SK-N-SH treated with all-trans-retinoic acid at 6 μM for 48 hours (cell line): ENCODE measurements at regions not wholly inside any gene's neighbourhood (a gene's known extent, or its start where the extent isn't known, plus 50 kb on each side); places are given as distances from the start of the nearest gene placed in this dataset.

Experiments used
- ATAC-seq: fragments of 200-7000 bp; cut with Tn5 transposase; 3 replicates; pipeline ENCODE4 v1.9.1; 2020; ENCODE audit warnings: mild to moderate bottlenecking, moderate library complexity
- ARNTL ChIP-seq: fragments of 450-650 bp; formaldehyde crosslinking; IDR thresholded peaks from 2 replicates; pipeline ENCODE4 v1.5.0; 2020; ENCODE audit warnings: low read depth, mild to moderate bottlenecking, moderate library complexity, borderline replicate concordance
- BACH2 ChIP-seq: fragments of 250-450 bp; sonication (Bioruptor Pico); IDR thresholded peaks from 2 replicates; pipeline ENCODE4 v1.9.0; 2021; ENCODE audit warnings: mild to moderate bottlenecking, borderline replicate concordance
- CREB5 ChIP-seq: fragments of 250-450 bp; sonication (Bioruptor Pico); IDR thresholded peaks from 2 replicates; pipeline ENCODE4 v1.5.1; 2020; ENCODE audit warnings: low read depth, mild to moderate bottlenecking, moderate library complexity
- CSDC2 ChIP-seq: fragments of 250-450 bp; sonication (Bioruptor Pico); IDR thresholded peaks from 2 replicates; pipeline ENCODE4 v1.5.0; 2020; ENCODE audit warnings: mild to moderate bottlenecking, moderate library complexity
- CSRNP3 ChIP-seq: fragments of 250-450 bp; sonication (Bioruptor Pico); IDR thresholded peaks from 2 replicates; pipeline ENCODE4 v1.5.1; 2021; ENCODE audit warnings: mild to moderate bottlenecking, moderate library complexity
- ESRRG ChIP-seq: fragments of 250-450 bp; sonication (Bioruptor Pico); IDR thresholded peaks from 2 replicates; pipeline ENCODE4 v1.6.1; 2021; ENCODE audit warnings: mild to moderate bottlenecking
- GLIS3 ChIP-seq: fragments of 250-450 bp; sonication (Bioruptor Pico); IDR thresholded peaks from 2 replicates; pipeline ENCODE4 v1.5.0; 2020; ENCODE audit warnings: mild to moderate bottlenecking, moderate library complexity
- OSR1 ChIP-seq: fragments of 250-450 bp; sonication (Bioruptor Pico); IDR thresholded peaks from 2 replicates; pipeline ENCODE4 v1.8.0; 2022; ENCODE audit warnings: moderate library complexity, mild to moderate bottlenecking, inconsistent platforms
- PPARA ChIP-seq: fragments of 250-450 bp; sonication (Bioruptor Pico); IDR thresholded peaks from 2 replicates; pipeline ENCODE4 v1.5.0; 2020; ENCODE audit warnings: mild to moderate bottlenecking, borderline replicate concordance
- SNAI2 ChIP-seq: fragments of 250-450 bp; sonication (Bioruptor Pico); IDR thresholded peaks from 2 replicates; pipeline ENCODE4 v1.5.0; 2020; ENCODE audit warnings: mild to moderate bottlenecking, moderate library complexity
- TCF4 ChIP-seq: fragments of 250-450 bp; sonication (Bioruptor Pico); IDR thresholded peaks from 2 replicates; pipeline ENCODE4 v1.8.0; 2021; ENCODE audit warnings: mild to moderate bottlenecking, moderate library complexity, borderline replicate concordance
- TOX ChIP-seq: fragments of 250-450 bp; sonication (Bioruptor Pico); IDR thresholded peaks from 2 replicates; pipeline ENCODE4 v1.8.0; 2021; ENCODE audit warnings: mild to moderate bottlenecking, moderate library complexity, borderline replicate concordance
- TSHZ2 ChIP-seq: fragments of 250-450 bp; sonication (Bioruptor Pico); IDR thresholded peaks from 2 replicates; pipeline ENCODE4 v1.5.0; 2020; ENCODE audit warnings: mild to moderate bottlenecking, moderate library complexity
- ZC3H10 ChIP-seq: fragments of 250-450 bp; sonication (Bioruptor Pico); IDR thresholded peaks from 2 replicates; pipeline ENCODE4 v1.5.1; 2021; ENCODE audit warnings: mild to moderate bottlenecking, moderate library complexity
- ZFP3 ChIP-seq: fragments of 250-450 bp; sonication (Bioruptor Pico); IDR thresholded peaks from 2 replicates; pipeline ENCODE4 v1.5.0; 2020; ENCODE audit warnings: mild to moderate bottlenecking, moderate library complexity
- ZFP30 ChIP-seq: fragments of 450-650 bp; formaldehyde crosslinking; IDR thresholded peaks from 2 replicates; pipeline ENCODE4 v1.5.0; 2022; ENCODE audit warnings: mild to moderate bottlenecking, moderate library complexity
- ZNF8 ChIP-seq: fragments of 450-650 bp; formaldehyde crosslinking; IDR thresholded peaks from 2 replicates; pipeline ENCODE4 v1.5.0; 2020; ENCODE audit warnings: mild to moderate bottlenecking, moderate library complexity
- TF ChIP-seq, protein P1 (sequence below): fragments of 250-450 bp; sonication (Bioruptor Pico); IDR thresholded peaks from 2 replicates; pipeline ENCODE4 v1.8.0; 2020; ENCODE audit warnings: mild to moderate bottlenecking, moderate library complexity, borderline replicate concordance

DNA sequence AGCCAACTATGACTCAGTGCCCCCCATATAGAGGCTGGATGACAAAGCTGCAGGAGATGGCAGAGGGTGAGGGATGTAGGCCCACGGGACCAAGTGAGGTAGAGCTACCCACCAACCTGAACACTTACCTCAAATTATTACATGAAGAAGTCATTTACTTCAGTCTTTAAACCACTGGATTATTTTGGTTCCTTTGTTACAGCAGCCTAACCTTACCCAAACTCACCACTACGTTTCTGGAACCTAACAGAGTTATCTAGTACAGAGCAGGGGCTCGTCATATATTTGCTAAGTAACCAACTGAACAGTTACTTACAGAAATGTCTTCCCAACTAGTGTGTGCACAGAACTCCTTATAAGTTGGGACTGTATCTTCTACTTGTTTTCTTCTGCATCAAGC, 85.2 kb upstream of the IGF1 start:
- TF ChIP-seq BACH2 (no peak), ZC3H10 (CRISPR knock-in tag) (no peak), OSR1 (no peak), TCF4 (CRISPR knock-in tag) (no peak)
- no peak for ATAC-seq

- TF ChIP-seq CREB5 (CRISPR knock-in tag): no peak
- no peak for TF ChIP-seq SNAI2 (CRISPR knock-in tag)
- no peak for TF ChIP-seq OSR1
- no peak for TF ChIP-seq ESRRG (CRISPR knock-in tag)
- no peak for TF ChIP-seq CSDC2 (CRISPR knock-in tag)
- no peak for TF ChIP-seq ZFP3 (CRISPR knock-in tag)
- no peak for ATAC-seq
These were observed 83.7 kb upstream of the IGF1 start for GRCh38 chr12:102564026-102564425.

- ATAC-seq: no peak
- no peak for TF ChIP-seq TCF4 (CRISPR knock-in tag)
- no peak for TF ChIP-seq ZFP30 (CRISPR knock-in tag)
- TF ChIP-seq TSHZ2 (CRISPR knock-in tag): no peak
- TF ChIP-seq PPARA (CRISPR knock-in tag): no peak
- TF ChIP-seq ZC3H10 (CRISPR knock-in tag): no peak
These were observed 82.6 kb upstream of the IGF1 start for GRCh38 chr12:102562836-102563425.

DNA sequence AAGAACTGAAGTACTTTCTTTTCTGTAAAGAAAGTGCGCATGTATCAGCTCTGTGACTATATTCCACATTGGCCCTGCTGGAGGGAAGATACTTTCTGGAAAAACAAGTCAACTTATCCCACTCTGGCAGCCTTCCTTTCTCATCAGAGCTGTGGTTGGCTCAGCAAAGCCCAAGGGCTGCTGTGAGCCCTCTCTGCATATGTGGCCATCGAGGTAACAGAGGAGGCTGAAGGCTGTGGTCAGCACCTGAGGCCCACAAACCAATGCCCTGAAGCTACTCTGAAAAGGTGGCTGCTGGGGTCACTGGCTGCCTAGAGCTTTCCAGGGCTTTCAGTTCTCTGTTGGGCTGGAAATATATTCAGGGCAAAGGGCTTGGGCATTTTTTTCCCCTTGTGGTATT, 70.8 kb upstream of the IGF1 start:
- TF ChIP-seq ARNTL (CRISPR knock-in tag): no peak
- no peak for TF ChIP-seq ESRRG (CRISPR knock-in tag)
- TF ChIP-seq ZFP30 (CRISPR knock-in tag): no peak
- TF ChIP-seq TOX (CRISPR knock-in tag): no peak
- TF ChIP-seq BACH2: no peak
- TF ChIP-seq SNAI2 (CRISPR knock-in tag): no peak
- TF ChIP-seq CREB5 (CRISPR knock-in tag): no peak
- TF ChIP-seq ZC3H10 (CRISPR knock-in tag): no peak
- no peak for TF ChIP-seq TCF4 (CRISPR knock-in tag)
- no peak for TF ChIP-seq CSRNP3 (CRISPR knock-in tag)
- TF ChIP-seq OSR1: no peak
- TF ChIP-seq ZNF8 (CRISPR knock-in tag): no peak
- TF ChIP-seq GLIS3 (CRISPR knock-in tag): no peak
- TF ChIP-seq, protein P1, sequence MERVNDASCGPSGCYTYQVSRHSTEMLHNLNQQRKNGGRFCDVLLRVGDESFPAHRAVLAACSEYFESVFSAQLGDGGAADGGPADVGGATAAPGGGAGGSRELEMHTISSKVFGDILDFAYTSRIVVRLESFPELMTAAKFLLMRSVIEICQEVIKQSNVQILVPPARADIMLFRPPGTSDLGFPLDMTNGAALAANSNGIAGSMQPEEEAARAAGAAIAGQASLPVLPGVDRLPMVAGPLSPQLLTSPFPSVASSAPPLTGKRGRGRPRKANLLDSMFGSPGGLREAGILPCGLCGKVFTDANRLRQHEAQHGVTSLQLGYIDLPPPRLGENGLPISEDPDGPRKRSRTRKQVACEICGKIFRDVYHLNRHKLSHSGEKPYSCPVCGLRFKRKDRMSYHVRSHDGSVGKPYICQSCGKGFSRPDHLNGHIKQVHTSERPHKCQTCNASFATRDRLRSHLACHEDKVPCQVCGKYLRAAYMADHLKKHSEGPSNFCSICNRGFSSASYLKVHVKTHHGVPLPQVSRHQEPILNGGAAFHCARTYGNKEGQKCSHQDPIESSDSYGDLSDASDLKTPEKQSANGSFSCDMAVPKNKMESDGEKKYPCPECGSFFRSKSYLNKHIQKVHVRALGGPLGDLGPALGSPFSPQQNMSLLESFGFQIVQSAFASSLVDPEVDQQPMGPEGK (CRISPR knock-in tag): no peak
- no peak for TF ChIP-seq PPARA (CRISPR knock-in tag)
- ATAC-seq: no peak
